ENCODE measurements at regions not wholly inside any gene's neighbourhood (a gene's known extent, or its start where the extent isn't known, plus 50 kb on each side); places are given as distances from the start of the nearest gene placed in this dataset.
"Not testable (repeated sequence)": the region's sequence is repeated elsewhere in the genome, so short reads cannot be mapped to it uniquely, and the experiment has no call there.

GRCh38 chr7:96775046-96775445, 65.4 kb upstream of the SEM1 start:
- Histone ChIP-seq H3K4me3 (no peak overlapping the region), H3K9me3 (ENCODE audit: control insufficient read depth in 4 of 4, insufficient read depth in 3 of 4, low read length in 3 of 4) (peaks cover 0 to 4% (median 0%) of the 10 kb centered on the region in 4 donors), H3K4me1 (ENCODE audit: control insufficient read depth in 5 of 5, insufficient read depth in 5 of 5, low read length in 5 of 5) (no peaks in the 10 kb centered on the region), H3K27ac (ENCODE audit: low read depth in 1 of 2, low read length in 1 of 2) (no peak overlapping the region), H3K36me3 (ENCODE audit: control insufficient read depth in 4 of 4, insufficient read depth in 4 of 4, low read length in 4 of 4) (no peaks in the 10 kb centered on the region), H3K9ac (ENCODE audit: insufficient read depth in 1 of 2, low read length in 2 of 2) (no peak overlapping the region), H3K27me3 (ENCODE audit: control insufficient read depth in 3 of 3, insufficient read depth in 3 of 3, low read length in 2 of 3) (peaks cover 0 to 2% (median 0%) of the 10 kb centered on the region in 3 donors)
- WGBS, 2 donors = 74 to 83% methylated on average over 8 of the region's 8 CpGs
- no peak for ATAC-seq (ENCODE audit: insufficient read depth, low FRiP score)
- no peak for TF ChIP-seq CTCF (IDR thresholded peaks at IDR 0.05; ENCODE audit: control extremely low read depth, extremely low read depth)
- DNase-seq = no peak

- WGBS, 2 donors = 71% methylated on average over 3 of the region's 3 CpGs
- DNase-seq (no peak), ATAC-seq (ENCODE audit: insufficient read depth, low FRiP score) (no peak)
- no peak for TF ChIP-seq CTCF (IDR thresholded peaks at IDR 0.05; ENCODE audit: control extremely low read depth, extremely low read depth)
- Histone ChIP-seq H3K4me1 (ENCODE audit: control insufficient read depth in 5 of 5, insufficient read depth in 5 of 5, low read length in 5 of 5) (no peaks in the 10 kb centered on the region), H3K9ac (ENCODE audit: insufficient read depth in 1 of 2, low read length in 2 of 2) (no peak overlapping the region), H3K27me3 (ENCODE audit: control insufficient read depth in 3 of 3, insufficient read depth in 3 of 3, low read length in 2 of 3) (no peaks in the 10 kb centered on the region), H3K27ac (ENCODE audit: low read depth in 1 of 2, low read length in 1 of 2) (no peak overlapping the region), H3K36me3 (ENCODE audit: control insufficient read depth in 4 of 4, insufficient read depth in 4 of 4, low read length in 4 of 4) (no peaks in the 10 kb centered on the region), H3K4me3 (no peak overlapping the region), H3K9me3 (ENCODE audit: control insufficient read depth in 4 of 4, insufficient read depth in 3 of 4, low read length in 3 of 4) (peaks cover 0 to 4% (median 0%) of the 10 kb centered on the region in 4 donors)
These were observed 68.6 kb upstream of the SEM1 start for GRCh38 chr7:96778263-96778662.

GRCh38 chr7:96781919-96782318, 72.3 kb upstream of the SEM1 start:
- Histone ChIP-seq H3K27me3 (ENCODE audit: control insufficient read depth in 3 of 3, insufficient read depth in 3 of 3, low read length in 2 of 3) (no peaks in the 10 kb centered on the region), H3K4me3 (no peak overlapping the region), H3K9ac (ENCODE audit: insufficient read depth in 1 of 2, low read length in 2 of 2) (no peak overlapping the region), H3K9me3 (ENCODE audit: control insufficient read depth in 4 of 4, insufficient read depth in 3 of 4, low read length in 3 of 4) (peaks cover 0 to 3% (median 0%) of the 10 kb centered on the region in 4 donors), H3K27ac (ENCODE audit: low read depth in 1 of 2, low read length in 1 of 2) (no peak overlapping the region), H3K4me1 (ENCODE audit: control insufficient read depth in 5 of 5, insufficient read depth in 5 of 5, low read length in 5 of 5) (peaks cover 0 to 6% (median 0%) of the 10 kb centered on the region in 5 donors), H3K36me3 (ENCODE audit: control insufficient read depth in 4 of 4, insufficient read depth in 4 of 4, low read length in 4 of 4) (no peaks in the 10 kb centered on the region)
- no peak for DNase-seq
- TF ChIP-seq CTCF (IDR thresholded peaks at IDR 0.05; ENCODE audit: control extremely low read depth, extremely low read depth) = no peak
- ATAC-seq (ENCODE audit: insufficient read depth, low FRiP score) = no peak

- not testable (repeated sequence) for DNase-seq; H3K4me3 ChIP-seq; H3K27ac ChIP-seq (ENCODE audit: low read depth in 1 of 2, low read length in 1 of 2); H3K4me1 ChIP-seq (ENCODE audit: control insufficient read depth in 5 of 5, insufficient read depth in 5 of 5, low read length in 5 of 5); H3K9ac ChIP-seq (ENCODE audit: insufficient read depth in 1 of 2, low read length in 2 of 2); ATAC-seq (ENCODE audit: insufficient read depth, low FRiP score); H3K36me3 ChIP-seq (ENCODE audit: control insufficient read depth in 4 of 4, insufficient read depth in 4 of 4, low read length in 4 of 4); H3K27me3 ChIP-seq (ENCODE audit: control insufficient read depth in 3 of 3, insufficient read depth in 3 of 3, low read length in 2 of 3); H3K9me3 ChIP-seq (ENCODE audit: control insufficient read depth in 4 of 4, insufficient read depth in 3 of 4, low read length in 3 of 4)
- WGBS, 2 donors = 74 to 84% methylated on average over 7 of the region's 7 CpGs
These were observed 73.1 kb upstream of the SEM1 start for GRCh38 chr7:96782686-96783298.

Measured in lung (tissue), 11 donors.